ENCODE measurements at regions not wholly inside any gene's neighbourhood (a gene's known extent, or its start where the extent isn't known, plus 50 kb on each side); places are given as distances from the start of the nearest gene placed in this dataset.

DNA sequence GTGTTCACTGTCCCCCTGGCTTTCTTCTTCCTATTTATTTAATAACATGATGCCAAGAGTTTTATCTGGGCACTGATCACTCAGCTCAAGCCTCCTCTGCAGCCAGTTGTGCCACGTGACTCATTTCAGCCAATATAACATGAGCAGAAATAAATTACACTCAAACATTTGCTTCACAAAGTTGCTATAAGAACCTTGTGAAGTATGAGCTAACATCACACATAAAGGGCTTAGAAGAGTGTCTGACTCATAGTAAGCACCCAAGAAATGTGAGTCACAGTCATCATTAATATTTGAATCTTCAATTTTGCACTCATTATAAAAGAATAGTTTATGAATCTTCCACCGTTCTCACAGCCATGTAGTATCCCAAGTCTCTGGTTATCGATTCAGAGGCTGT, 414.6 kb upstream of the NPVF start:
- TF ChIP-seq, protein P1, sequence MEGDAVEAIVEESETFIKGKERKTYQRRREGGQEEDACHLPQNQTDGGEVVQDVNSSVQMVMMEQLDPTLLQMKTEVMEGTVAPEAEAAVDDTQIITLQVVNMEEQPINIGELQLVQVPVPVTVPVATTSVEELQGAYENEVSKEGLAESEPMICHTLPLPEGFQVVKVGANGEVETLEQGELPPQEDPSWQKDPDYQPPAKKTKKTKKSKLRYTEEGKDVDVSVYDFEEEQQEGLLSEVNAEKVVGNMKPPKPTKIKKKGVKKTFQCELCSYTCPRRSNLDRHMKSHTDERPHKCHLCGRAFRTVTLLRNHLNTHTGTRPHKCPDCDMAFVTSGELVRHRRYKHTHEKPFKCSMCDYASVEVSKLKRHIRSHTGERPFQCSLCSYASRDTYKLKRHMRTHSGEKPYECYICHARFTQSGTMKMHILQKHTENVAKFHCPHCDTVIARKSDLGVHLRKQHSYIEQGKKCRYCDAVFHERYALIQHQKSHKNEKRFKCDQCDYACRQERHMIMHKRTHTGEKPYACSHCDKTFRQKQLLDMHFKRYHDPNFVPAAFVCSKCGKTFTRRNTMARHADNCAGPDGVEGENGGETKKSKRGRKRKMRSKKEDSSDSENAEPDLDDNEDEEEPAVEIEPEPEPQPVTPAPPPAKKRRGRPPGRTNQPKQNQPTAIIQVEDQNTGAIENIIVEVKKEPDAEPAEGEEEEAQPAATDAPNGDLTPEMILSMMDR (IDR thresholded peaks at IDR 0.05) = no peak
- no peak for TF ChIP-seq POLR2A (IDR thresholded peaks at IDR 0.05)

Measured in adrenal gland (tissue), 5 donors.